ENCODE measurements at regions not wholly inside any gene's neighbourhood (a gene's known extent, or its start where the extent isn't known, plus 50 kb on each side); places are given as distances from the start of the nearest gene placed in this dataset.
"Not testable (repeated sequence)": the region's sequence is repeated elsewhere in the genome, so short reads cannot be mapped to it uniquely, and the experiment has no call there.

DNA sequence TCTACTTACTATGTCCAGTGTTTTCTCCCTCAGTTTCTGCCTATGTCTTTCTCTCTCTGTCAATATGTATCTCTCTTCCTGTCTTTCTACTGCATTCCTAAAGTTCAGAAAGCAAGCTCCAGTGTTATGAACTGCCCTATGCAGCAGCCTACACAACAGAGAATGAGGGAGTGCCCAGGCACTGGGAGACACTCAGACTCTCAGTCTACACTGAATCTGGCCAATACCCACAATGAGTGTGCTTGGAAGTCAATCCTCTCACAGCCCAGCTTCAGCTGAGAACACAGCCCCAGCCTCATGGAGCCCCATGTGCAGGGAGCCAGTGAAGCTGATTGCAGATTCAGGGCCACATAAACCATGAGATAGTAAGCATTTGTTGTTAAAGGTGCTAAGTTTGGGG is 128.7 kb downstream of the ALG10 start:
- Mint-ChIP-seq H3K27ac (ENCODE audit: unreplicated experiment) (no peak overlapping the region), H3K27me3 (ENCODE audit: low read depth) (no peaks in the 10 kb centered on the region), H3K36me3 (ENCODE audit: low read depth) (no peaks in the 10 kb centered on the region), H3K4me1 (ENCODE audit: low read depth) (no peaks in the 10 kb centered on the region), H3K9me3 (ENCODE audit: low read depth) (peaks cover 25% of the 10 kb centered on the region), H3K4me3 (ENCODE audit: unreplicated experiment) (no peak overlapping the region)
- TF ChIP-seq CTCF (IDR thresholded peaks at IDR 0.05): no peak
- no peak for DNase-seq (ENCODE audit: low spot score)

DNA sequence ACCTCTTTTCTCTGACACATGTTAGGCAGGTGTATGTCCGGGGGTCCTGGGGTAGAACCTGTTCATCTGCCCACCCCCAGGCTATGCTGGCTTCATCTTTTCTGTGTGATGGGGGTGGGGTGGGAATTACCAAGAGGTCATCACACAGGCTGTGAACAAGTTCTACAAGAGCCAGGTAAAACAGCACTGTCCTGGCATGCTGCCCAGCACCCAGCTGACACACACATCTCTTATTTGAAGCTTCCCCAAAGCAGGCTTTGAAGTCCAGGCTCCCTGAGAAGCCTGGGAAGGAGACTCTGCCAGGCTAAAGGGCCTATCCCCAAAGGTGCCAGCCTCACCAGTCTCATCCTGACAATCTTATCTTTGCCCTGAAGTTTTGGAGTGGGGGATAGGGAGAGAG is 141.1 kb downstream of the ALG10 start:
- no peaks in the 10 kb centered on the region for H3K27me3 Mint-ChIP-seq (ENCODE audit: low read depth)
- no peak overlapping the region for H3K27ac Mint-ChIP-seq (ENCODE audit: unreplicated experiment)
- H3K4me3 Mint-ChIP-seq (ENCODE audit: unreplicated experiment): no peak overlapping the region
- H3K4me1 Mint-ChIP-seq (ENCODE audit: low read depth): no peaks in the 10 kb centered on the region
- no peak for DNase-seq (ENCODE audit: low spot score)
- H3K36me3 Mint-ChIP-seq (ENCODE audit: low read depth): no peaks in the 10 kb centered on the region
- no peak for TF ChIP-seq CTCF (IDR thresholded peaks at IDR 0.05)
- peaks cover 31% of the 10 kb centered on the region for H3K9me3 Mint-ChIP-seq (ENCODE audit: low read depth)

GRCh38 chr12:34166427-34167060 is 144.2 kb downstream of the ALG10 start:
- Mint-ChIP-seq H3K4me3 (ENCODE audit: unreplicated experiment) (no peak overlapping the region), H3K36me3 (ENCODE audit: low read depth) (no peaks in the 10 kb centered on the region), H3K4me1 (ENCODE audit: low read depth) (no peaks in the 10 kb centered on the region), H3K9me3 (ENCODE audit: low read depth) (peaks cover 32% of the 10 kb centered on the region), H3K27ac (ENCODE audit: unreplicated experiment) (no peak overlapping the region), H3K27me3 (ENCODE audit: low read depth) (no peaks in the 10 kb centered on the region)
- no peak for DNase-seq (ENCODE audit: low spot score)
- no peak for TF ChIP-seq CTCF (IDR thresholded peaks at IDR 0.05)

- H3K27me3 Mint-ChIP-seq (ENCODE audit: low read depth); H3K4me1 Mint-ChIP-seq (ENCODE audit: low read depth); H3K4me3 Mint-ChIP-seq (ENCODE audit: unreplicated experiment); DNase-seq (ENCODE audit: low spot score); H3K27ac Mint-ChIP-seq (ENCODE audit: unreplicated experiment); H3K36me3 Mint-ChIP-seq (ENCODE audit: low read depth): not testable (repeated sequence)
- peaks cover 42% of the 10 kb centered on the region for H3K9me3 Mint-ChIP-seq (ENCODE audit: low read depth)
Observed at GRCh38 chr12:34168507-34168906, 146.2 kb downstream of the ALG10 start.

GRCh38 chr12:34186492-34186891 is 164.2 kb downstream of the ALG10 start:
- H3K36me3 Mint-ChIP-seq (ENCODE audit: low read depth): no peaks in the 10 kb centered on the region
- H3K27me3 Mint-ChIP-seq (ENCODE audit: low read depth): no peaks in the 10 kb centered on the region
- no peak for TF ChIP-seq CTCF (IDR thresholded peaks at IDR 0.05)
- no peak overlapping the region for H3K27ac Mint-ChIP-seq (ENCODE audit: unreplicated experiment)
- H3K4me1 Mint-ChIP-seq (ENCODE audit: low read depth): no peaks in the 10 kb centered on the region
- DNase-seq (ENCODE audit: low spot score): no peak
- H3K9me3 Mint-ChIP-seq (ENCODE audit: low read depth): peaks cover 44% of the 10 kb centered on the region
- no peak overlapping the region for H3K4me3 Mint-ChIP-seq (ENCODE audit: unreplicated experiment)

DNA sequence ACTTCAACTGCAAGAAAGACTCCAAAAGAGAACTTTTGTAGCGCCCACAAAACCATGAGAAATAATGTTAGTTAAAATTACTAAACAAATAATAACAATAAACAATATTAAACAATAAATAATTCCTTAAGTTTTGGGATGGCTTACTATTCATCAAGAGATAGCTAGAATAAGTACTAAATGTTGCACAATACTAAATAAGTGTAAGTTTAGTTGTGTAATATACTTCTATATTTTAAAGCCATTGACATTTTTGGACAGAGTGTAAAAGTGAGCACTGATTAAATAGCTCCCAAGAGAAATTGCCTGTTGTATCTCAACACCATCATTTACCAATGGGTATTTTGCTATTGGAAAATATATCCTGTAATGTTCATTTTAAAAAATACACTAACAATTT is 166.7 kb downstream of the ALG10 start:
- H3K9me3 Mint-ChIP-seq (ENCODE audit: low read depth): peaks cover 50% of the 10 kb centered on the region
- H3K27ac Mint-ChIP-seq (ENCODE audit: unreplicated experiment): no peak overlapping the region
- no peak for DNase-seq (ENCODE audit: low spot score)
- H3K4me1 Mint-ChIP-seq (ENCODE audit: low read depth): no peaks in the 10 kb centered on the region
- H3K4me3 Mint-ChIP-seq (ENCODE audit: unreplicated experiment): no peak overlapping the region
- TF ChIP-seq CTCF (IDR thresholded peaks at IDR 0.05): no peak
- H3K27me3 Mint-ChIP-seq (ENCODE audit: low read depth): no peaks in the 10 kb centered on the region
- no peaks in the 10 kb centered on the region for H3K36me3 Mint-ChIP-seq (ENCODE audit: low read depth)

Measured in chondrocyte (in vitro differentiated cells).